ENCODE measurements at regions not wholly inside any gene's neighbourhood (a gene's known extent, or its start where the extent isn't known, plus 50 kb on each side); places are given as distances from the start of the nearest gene placed in this dataset.

GRCh38 chr20:60993433-60994044 is 258.5 kb upstream of the CDH4 start:
- no peak for DNase-seq (ENCODE audit: low read depth)

- no peak for DNase-seq (ENCODE audit: low read depth)
These were observed 252.8 kb upstream of the CDH4 start for GRCh38 chr20:60999250-60999649.

- no peak for DNase-seq (ENCODE audit: low read depth)
These were observed 250.0 kb upstream of the CDH4 start for GRCh38 chr20:61002090-61002489.

GRCh38 chr20:61014491-61014890 is 237.6 kb upstream of the CDH4 start:
- DNase-seq (ENCODE audit: low read depth) = no peak

- DNase-seq (ENCODE audit: low read depth) = no peak
These were observed 236.5 kb upstream of the CDH4 start for GRCh38 chr20:61015602-61016001.

GRCh38 chr20:61019322-61019721 is 232.7 kb upstream of the CDH4 start:
- no peak for DNase-seq (ENCODE audit: low read depth)

GRCh38 chr20:61023612-61024011 is 228.4 kb upstream of the CDH4 start:
- no peak for DNase-seq (ENCODE audit: low read depth)

- no peak for DNase-seq (ENCODE audit: low read depth)
These were observed 227.7 kb upstream of the CDH4 start for GRCh38 chr20:61024390-61024789.

- no peak for DNase-seq (ENCODE audit: low read depth)
These were observed 226.5 kb upstream of the CDH4 start for GRCh38 chr20:61025536-61025935.

- no peak for DNase-seq (ENCODE audit: low read depth)
These were observed 225.9 kb upstream of the CDH4 start for GRCh38 chr20:61026173-61026572.

GRCh38 chr20:61026731-61027130 is 225.3 kb upstream of the CDH4 start:
- DNase-seq (ENCODE audit: low read depth) = no peak

GRCh38 chr20:61027218-61027617 is 224.8 kb upstream of the CDH4 start:
- DNase-seq (ENCODE audit: low read depth) = no peak

- no peak for DNase-seq (ENCODE audit: low read depth)
These were observed 221.9 kb upstream of the CDH4 start for GRCh38 chr20:61030130-61030529.

GRCh38 chr20:61031101-61031830 is 220.8 kb upstream of the CDH4 start:
- DNase-seq (ENCODE audit: low read depth) = no peak

GRCh38 chr20:61037498-61037897 is 214.6 kb upstream of the CDH4 start:
- DNase-seq (ENCODE audit: low read depth) = no peak

GRCh38 chr20:61041481-61041880 is 210.6 kb upstream of the CDH4 start:
- DNase-seq (ENCODE audit: low read depth) = no peak

- no peak for DNase-seq (ENCODE audit: low read depth)
These were observed 209.3 kb upstream of the CDH4 start for GRCh38 chr20:61042506-61043385.

- DNase-seq (ENCODE audit: low read depth) = no peak
These were observed 208.4 kb upstream of the CDH4 start for GRCh38 chr20:61043681-61044080.

- no peak for DNase-seq (ENCODE audit: low read depth)
These were observed 207.6 kb upstream of the CDH4 start for GRCh38 chr20:61044499-61044898.

- no peak for DNase-seq (ENCODE audit: low read depth)
These were observed 207.0 kb upstream of the CDH4 start for GRCh38 chr20:61045091-61045490.

- DNase-seq (ENCODE audit: low read depth) = no peak
These were observed 206.0 kb upstream of the CDH4 start for GRCh38 chr20:61045876-61046585.

GRCh38 chr20:61046721-61047351 is 205.2 kb upstream of the CDH4 start:
- DNase-seq (ENCODE audit: low read depth) = no peak

All from T follicular helper cell (primary cell).